Motor neuron (in vitro differentiated cells): ENCODE measurements at regions not wholly inside any gene's neighbourhood (a gene's known extent, or its start where the extent isn't known, plus 50 kb on each side); places are given as distances from the start of the nearest gene placed in this dataset.

Source experiments
- ATAC-seq, 8 experiments: fragments of 200-7000 bp; cut with Tn5 transposase; replicated peaks in 6 of 8; 2 replicates each; pipeline ENCODE4 v1.8.0; 2021; ENCODE audit warnings: mild to moderate bottlenecking in 8 of 8, moderate library complexity in 8 of 8
- H3K27ac ChIP-seq, 2 donors: fragments of 250-450 bp; sonication (Bioruptor Pico); 2 replicates each; pipeline ENCODE4 v1.9.0; 2021; ENCODE audit warnings: antibody characterized with exemption in 2 of 2, mild to moderate bottlenecking in 2 of 2, moderate library complexity in 1 of 2
- H3K4me1 ChIP-seq, 2 donors: fragments of 250-450 bp; sonication (Bioruptor Pico); replicated peaks in 1 of 2; 2 replicates each; pipeline ENCODE4 v1.6.1; 2021; ENCODE audit warnings: antibody characterized with exemption in 2 of 2, mild to moderate bottlenecking in 2 of 2, moderate library complexity in 1 of 2
- H3K4me3 ChIP-seq, 5 donors: fragments of 250-450 bp; sonication (Bioruptor Pico); 2 replicates each; pipeline ENCODE4 v1.9.0; 2021; ENCODE audit warnings: antibody characterized with exemption in 5 of 5, mild to moderate bottlenecking in 5 of 5, moderate library complexity in 4 of 5
- WGBS, 10 experiments: fragments of 450-650 bp; shearing (Covaris generic); methylation state at CpG; one replicate each; pipeline ENCODE4 v1.0.0; 2022; 5-methylcytosine and 5-hydroxymethylcytosine counted together
- in situ Hi-C, 9 experiments: fragments of 400-800 bp; cut with MboI; loops; one replicate each; pipeline ENCODE4 v1.15.0; 2021; ENCODE audit warnings: low sequenced_read_pairs in 9 of 9, low pct_unique_long_range_greater_than_20kb in 2 of 9; ENCODE audit not compliant: unreplicated experiment in 9 of 9

GRCh38 chr6:4351520-4352321 is 216.3 kb upstream of the ECI2 start:
- Histone ChIP-seq H3K27ac (no peak overlapping the region), H3K4me3 (no peak overlapping the region), H3K4me1 (no peaks in the 10 kb centered on the region)
- WGBS, 10 experiments: 0 to 86% (median 68%) methylated on average over 1 to 10 of the region's 21 CpGs; no CpG with 5 or more reads in 1 of the 10 experiments
- in situ Hi-C loops: no loop called here
- peak; percentile 83 to 90 (median 88) for ATAC-seq

GRCh38 chr6:4350567-4351519 is 215.5 kb upstream of the ECI2 start:
- H3K4me3 ChIP-seq: no peak overlapping the region
- no peaks in the 10 kb centered on the region for H3K4me1 ChIP-seq
- 0 to 97% (median 80%) methylated on average over 1 to 9 of the region's 9 CpGs; no CpG with 5 or more reads in 1 of the 10 experiments for WGBS, 10 experiments
- no peak for ATAC-seq
- no peak overlapping the region for H3K27ac ChIP-seq
- in situ Hi-C loops: no loop called here

- no peak overlapping the region for H3K4me3 ChIP-seq
- in situ Hi-C loops: no loop called here
- peaks cover 0 to 7% of the 10 kb centered on the region in 2 donors for H3K4me1 ChIP-seq
- ATAC-seq: no peak
- 79 to 100% (median 91%) methylated on average over 2 to 4 of the region's 6 CpGs; no CpG with 5 or more reads in 6 of the 10 experiments for WGBS, 10 experiments
- no peak overlapping the region for H3K27ac ChIP-seq
Measured at GRCh38 chr6:4349931-4350330, 214.6 kb upstream of the ECI2 start.

- in situ Hi-C loops: no loop called here
- ATAC-seq: no peak
- 61 to 94% (median 85%) methylated on average over 2 to 11 of the region's 11 CpGs; no CpG with 5 or more reads in 3 of the 10 experiments for WGBS, 10 experiments
- Histone ChIP-seq H3K4me3 (no peak overlapping the region), H3K27ac (no peak overlapping the region), H3K4me1 (peaks cover 0 to 7% of the 10 kb centered on the region in 2 donors)
Measured at GRCh38 chr6:4349323-4349722, 213.9 kb upstream of the ECI2 start.

- ATAC-seq: peak in 1 of 8 experiments; percentile 10
- Histone ChIP-seq H3K4me3 (no peak overlapping the region), H3K27ac (no peak overlapping the region), H3K4me1 (peaks cover 0 to 7% of the 10 kb centered on the region in 2 donors)
- 43 to 90% (median 78%) methylated on average over 2 to 14 of the region's 14 CpGs; no CpG with 5 or more reads in 1 of the 10 experiments for whole genome bisulfite sequencing, 10 experiments
- in situ Hi-C loops: no loop called here
Measured at GRCh38 chr6:4348462-4349112, 213.2 kb upstream of the ECI2 start.

- Histone ChIP-seq H3K4me1 (peaks cover 0 to 7% of the 10 kb centered on the region in 2 donors), H3K4me3 (no peak overlapping the region), H3K27ac (no peak overlapping the region)
- in situ Hi-C loops: no loop called here
- no peak for ATAC-seq
- WGBS, 10 experiments: 80 to 100% (median 98%) methylated on average over 1 to 9 of the region's 9 CpGs; no CpG with 5 or more reads in 2 of the 10 experiments
Measured at GRCh38 chr6:4347877-4348276, 212.5 kb upstream of the ECI2 start.

- in situ Hi-C loops: no loop called here
- Histone ChIP-seq H3K4me3 (no peak overlapping the region), H3K4me1 (peaks cover 0 to 7% of the 10 kb centered on the region in 2 donors), H3K27ac (no peak overlapping the region)
- 30 to 100% (median 78%) methylated on average over 1 to 4 of the region's 6 CpGs; no CpG with 5 or more reads in 4 of the 10 experiments for WGBS, 10 experiments
- ATAC-seq: no peak
Measured at GRCh38 chr6:4346659-4347333, 211.4 kb upstream of the ECI2 start.

GRCh38 chr6:4345543-4345942 is 210.2 kb upstream of the ECI2 start:
- in situ Hi-C loops: no loop called here
- no peak overlapping the region for H3K27ac ChIP-seq
- 60 to 100% (median 82%) methylated on average over 1 to 3 of the region's 3 CpGs; no CpG with 5 or more reads in 2 of the 10 experiments for WGBS, 10 experiments
- H3K4me1 ChIP-seq: peaks cover 0 to 7% of the 10 kb centered on the region in 2 donors
- H3K4me3 ChIP-seq: no peak overlapping the region
- no peak for ATAC-seq

GRCh38 chr6:4344317-4344899 is 209.0 kb upstream of the ECI2 start:
- peaks cover 0 to 7% of the 10 kb centered on the region in 2 donors for H3K4me1 ChIP-seq
- WGBS, 10 experiments: 10 to 100% (median 83%) methylated on average over 1 to 9 of the region's 10 CpGs; no CpG with 5 or more reads in 1 of the 10 experiments
- ATAC-seq: peak in 3 of 8 experiments; percentile 55 to 84 (median 80)
- in situ Hi-C loops: no loop called here
- no peak overlapping the region for H3K4me3 ChIP-seq
- no peak overlapping the region for H3K27ac ChIP-seq

- Histone ChIP-seq H3K4me3 (no peak overlapping the region), H3K4me1 (peaks cover 0 to 12% of the 10 kb centered on the region in 2 donors), H3K27ac (no peak overlapping the region)
- WGBS, 10 experiments: 86 to 100% (median 93%) methylated on average over 1 to 4 of the region's 4 CpGs; no CpG with 5 or more reads in 1 of the 10 experiments
- no peak for ATAC-seq
- in situ Hi-C loops: no loop called here
Measured at GRCh38 chr6:4342407-4343137, 207.2 kb upstream of the ECI2 start.

- no peak for ATAC-seq
- H3K4me3 ChIP-seq: no peak overlapping the region
- H3K4me1 ChIP-seq: peaks cover 0 to 12% of the 10 kb centered on the region in 2 donors
- no peak overlapping the region for H3K27ac ChIP-seq
- in situ Hi-C loops: no loop called here
- 33 to 100% (median 80%) methylated on average over 1 to 5 of the region's 5 CpGs; no CpG with 5 or more reads in 1 of the 10 experiments for WGBS, 10 experiments
Measured at GRCh38 chr6:4341078-4341797, 205.9 kb upstream of the ECI2 start.
